Keratinocyte (primary cell): ENCODE measurements at regions not wholly inside any gene's neighbourhood (a gene's known extent, or its start where the extent isn't known, plus 50 kb on each side); places are given as distances from the start of the nearest gene placed in this dataset.

Source experiments
- DNase-seq: peaks from one replicate; pipeline ENCODE4 v3.0.0-alpha.2; 2011; ENCODE audit warnings: low read depth, missing footprints, low spot score
- FAIRE-seq: peaks from 2 replicates; lab custom pipeline; 2011; peaks lifted over from hg19 to GRCh38; lab: Jason Lieb, UNC
- H2AFZ ChIP-seq: 2 replicates; pipeline ENCODE4 v1.6.0; 2012; ENCODE audit warnings: low read length, control low read depth, inconsistent platforms; ENCODE audit not compliant: control insufficient read depth
- H3K27ac ChIP-seq: 2 replicates; pipeline ENCODE4 v1.5.1; 2011; ENCODE audit warnings: low read length; ENCODE audit not compliant: control insufficient read depth, insufficient read depth
- H3K27me3 ChIP-seq: 3 replicates; pipeline ENCODE4 v1.6.0; 2011; ENCODE audit warnings: low read length; ENCODE audit not compliant: control insufficient read depth, insufficient read depth; ENCODE audit errors: extremely low read depth
- H3K36me3 ChIP-seq, 2 experiments: 2 replicates in 1 of 2; 3 replicates in 1 of 2; pipeline ENCODE4 v1.5.1; 2011; ENCODE audit warnings: low read length in 2 of 2, mild to moderate bottlenecking in 1 of 2; ENCODE audit not compliant: control insufficient read depth in 2 of 2, insufficient read depth in 2 of 2; ENCODE audit errors: extremely low read depth in 1 of 2
- H3K4me1 ChIP-seq: 3 replicates; pipeline ENCODE4 v1.5.1; 2011; ENCODE audit warnings: low read length; ENCODE audit not compliant: control insufficient read depth, insufficient read depth; ENCODE audit errors: extremely low read depth
- H3K4me2 ChIP-seq: 3 replicates; pipeline ENCODE4 v1.6.0; 2011; ENCODE audit warnings: low read depth, low read length; ENCODE audit not compliant: control insufficient read depth, insufficient read depth; ENCODE audit errors: extremely low read depth
- H3K4me3 ChIP-seq, 3 experiments: fragments of 200-600 bp in 1 of 3; sonication (generic) in 1 of 3; 2 replicates in 2 of 3; 3 replicates in 1 of 3; pipeline ENCODE4 v1.5.1; 2011 to 2016; ENCODE audit warnings: low read length in 3 of 3, mild to moderate bottlenecking in 3 of 3, control low read depth in 2 of 3, inconsistent platforms in 1 of 3, low read depth in 1 of 3, mixed read lengths in 1 of 3, mixed run types in 1 of 3, moderate library complexity in 1 of 3; ENCODE audit not compliant: control insufficient read depth in 2 of 3, insufficient read depth in 2 of 3; ENCODE audit errors: extremely low read depth in 1 of 3
- H3K79me2 ChIP-seq: 2 replicates; pipeline ENCODE4 v1.6.0; 2012; ENCODE audit warnings: low read length; ENCODE audit not compliant: control insufficient read depth, insufficient read depth
- H3K9ac ChIP-seq: 3 replicates; pipeline ENCODE4 v1.6.0; 2011; ENCODE audit warnings: low read length; ENCODE audit not compliant: control insufficient read depth, insufficient read depth; ENCODE audit errors: extremely low read depth
- H3K9me1 ChIP-seq: 3 replicates; pipeline ENCODE4 v1.6.0; 2011; ENCODE audit warnings: low read length; ENCODE audit not compliant: control insufficient read depth, insufficient read depth; ENCODE audit errors: extremely low read depth
- H3K9me3 ChIP-seq: 2 replicates; pipeline ENCODE4 v1.5.1; 2012; ENCODE audit warnings: low read depth, low read length; ENCODE audit not compliant: control insufficient read depth
- H4K20me1 ChIP-seq: 3 replicates; pipeline ENCODE4 v1.6.0; 2011; ENCODE audit warnings: low read length; ENCODE audit not compliant: control insufficient read depth, insufficient read depth; ENCODE audit errors: extremely low read depth
- CTCF ChIP-seq, 3 experiments: IDR thresholded peaks in 1 of 3; conservative IDR thresholded peaks in 1 of 3; optimal IDR thresholded peaks in 1 of 3; 2 replicates in 2 of 3; 3 replicates in 1 of 3; pipeline versions ENCODE3 to v1.5.1; 2011; ENCODE audit warnings: low read length in 3 of 3, mild to moderate bottlenecking in 3 of 3, moderate library complexity in 2 of 3, control low read depth in 1 of 3, inconsistent platforms in 1 of 3; ENCODE audit not compliant: insufficient read depth in 2 of 3; ENCODE audit errors: extremely low read depth in 1 of 3
- EZH2 ChIP-seq: IDR thresholded peaks from one replicate; pipeline ENCODE4 v1.6.1; 2012; ENCODE audit warnings: inconsistent platforms, mild to moderate bottlenecking, low read length, moderate library complexity
- dilution Hi-C: fragments of 300-500 bp; cut with MboI; formaldehyde crosslinking; loops from one replicate; pipeline ENCODE4 v1.7.0; 2020; ENCODE audit warnings: low sequenced_read_pairs; ENCODE audit not compliant: extremely low pct_ligation_motif_present

- DNase-seq, result no peak
- Histone ChIP-seq H3K36me3 (no peaks in the 10 kb centered on the region), H3K9me1 (no peaks in the 10 kb centered on the region), H3K9me3 (no peaks in the 10 kb centered on the region), H3K27me3 (no peaks in the 10 kb centered on the region), H3K79me2 (no peaks in the 10 kb centered on the region), H3K27ac (no peak overlapping the region), H4K20me1 (no peaks in the 10 kb centered on the region), H3K4me1 (no peaks in the 10 kb centered on the region), H3K4me3 (no peak overlapping the region), H3K4me2 (no peak overlapping the region), H3K9ac (no peak overlapping the region), H2AFZ (no peak overlapping the region)
- FAIRE-seq, result no peak
- TF ChIP-seq EZH2 (no peak), CTCF (optimal IDR thresholded peaks at IDR 0.05 in 1 of 3, IDR thresholded peaks at IDR 0.05 in 1 of 3, conservative IDR thresholded peaks at IDR 0.05 in 1 of 3; ENCODE audit: extremely low read depth in 1 of 3, insufficient read depth in 2 of 3, low read length in 3 of 3) (no peak)
- dilution Hi-C loops, result no loop called here
Observed at GRCh38 chr4:126264839-126265238, 950.1 kb downstream of the FAT4 start.

- no peak for FAIRE-seq
- Histone ChIP-seq H4K20me1 (no peaks in the 10 kb centered on the region), H3K27ac (no peak overlapping the region), H3K4me1 (no peaks in the 10 kb centered on the region), H3K9me1 (no peaks in the 10 kb centered on the region), H3K9ac (no peak overlapping the region), H2AFZ (no peak overlapping the region), H3K79me2 (no peaks in the 10 kb centered on the region), H3K27me3 (no peaks in the 10 kb centered on the region), H3K9me3 (no peaks in the 10 kb centered on the region), H3K36me3 (no peaks in the 10 kb centered on the region), H3K4me3 (no peak overlapping the region), H3K4me2 (no peak overlapping the region)
- no peak for DNase-seq
- TF ChIP-seq EZH2, result no peak
- no peak for TF ChIP-seq CTCF (optimal IDR thresholded peaks at IDR 0.05 in 1 of 3, IDR thresholded peaks at IDR 0.05 in 1 of 3, conservative IDR thresholded peaks at IDR 0.05 in 1 of 3; ENCODE audit: extremely low read depth in 1 of 3, insufficient read depth in 2 of 3, low read length in 3 of 3)
- dilution Hi-C loops, result no loop called here
Observed at GRCh38 chr4:126265888-126266287, 951.1 kb downstream of the FAT4 start.
